Transverse colon (tissue), 4 donors: ENCODE measurements at regions not wholly inside any gene's neighbourhood (a gene's known extent, or its start where the extent isn't known, plus 50 kb on each side); places are given as distances from the start of the nearest gene placed in this dataset.

Source experiments
- DNase-seq: peaks from one replicate; pipeline ENCODE4 v3.0.0-alpha.2; 2019
- H3K27ac ChIP-seq, 4 donors: fragments of 200-600 bp; sonication (generic); 2 replicates each; pipeline ENCODE4 v1.5.1; 2016 to 2018; ENCODE audit warnings: inconsistent platforms in 4 of 4
- H3K27me3 ChIP-seq: fragments of 200-600 bp; sonication (generic); 2 replicates; pipeline ENCODE4 v1.5.1; 2017; ENCODE audit warnings: inconsistent platforms
- H3K36me3 ChIP-seq, 4 donors: fragments of 200-600 bp; sonication (generic); 2 replicates each; pipeline ENCODE4 v1.5.1; 2017 to 2019; ENCODE audit warnings: inconsistent platforms in 4 of 4
- H3K4me1 ChIP-seq, 4 donors: fragments of 200-600 bp; sonication (generic); 2 replicates each; pipeline ENCODE4 v1.5.1; 2017 to 2020; ENCODE audit warnings: inconsistent platforms in 4 of 4
- H3K4me3 ChIP-seq, 4 donors: fragments of 200-600 bp; sonication (generic); 1 replicate in 1 of 4; 2 replicates in 3 of 4; pipeline versions ENCODE4 v1.5.1 to v1.6.1; 2017 to 2019; ENCODE audit warnings: inconsistent platforms in 4 of 4
- H3K9me3 ChIP-seq, 2 donors: fragments of 200-600 bp; sonication (generic); 2 replicates each; pipeline ENCODE4 v1.5.1; 2017 to 2019; ENCODE audit warnings: inconsistent platforms in 2 of 2
- EP300 ChIP-seq: sonication (generic); formaldehyde crosslinking; IDR thresholded peaks from one replicate; pipeline ENCODE4 v1.6.1; 2017; ENCODE audit warnings: antibody characterized with exemption, low read depth
- POLR2A ChIP-seq: fragments of 450-650 bp; IDR thresholded peaks from one replicate; pipeline ENCODE4 v1.6.1; 2016; ENCODE audit warnings: antibody characterized with exemption, mild to moderate bottlenecking, moderate library complexity
- POLR2AphosphoS5 ChIP-seq, 3 donors: sonication (generic); formaldehyde crosslinking; IDR thresholded peaks; one replicate each; pipeline ENCODE4 v1.6.1; 2016; ENCODE audit warnings: antibody characterized with exemption in 3 of 3
- WGBS, 2 donors: methylation state at CpG; one replicate each; pipeline ENCODE4 v1.1.5; 2018; ENCODE audit warnings: low coverage in 1 of 2; 5-methylcytosine and 5-hydroxymethylcytosine counted together
- in situ Hi-C, 4 donors: fragments of 200-750 bp; cut with MboI; loops; one replicate each; pipeline versions ENCODE4 v1.15.0 to v1.15.1; 2017; ENCODE audit warnings: low sequenced_read_pairs in 3 of 4, low pct_ligation_motif_present in 1 of 4, low pct_unique_long_range_greater_than_20kb in 1 of 4
- intact Hi-C: fragments of 100-400 bp; cut with DNase I; formaldehyde crosslinking; loops from one replicate; pipeline ENCODE4 v1.15.1; 2023; ENCODE audit warnings: low total_unique reads
- TF ChIP-seq, protein P1 (sequence below), 5 experiments: fragments of 200-600 bp in 3 of 5; fragments of 450-650 bp in 2 of 5; sonication (generic) in 3 of 5; IDR thresholded peaks; 1 replicate in 2 of 5; 2 replicates in 3 of 5; pipeline ENCODE4 v1.5.1; 2016 to 2017; ENCODE audit warnings: antibody characterized with exemption in 5 of 5, inconsistent platforms in 3 of 5, mild to moderate bottlenecking in 2 of 5, moderate library complexity in 1 of 5

DNA sequence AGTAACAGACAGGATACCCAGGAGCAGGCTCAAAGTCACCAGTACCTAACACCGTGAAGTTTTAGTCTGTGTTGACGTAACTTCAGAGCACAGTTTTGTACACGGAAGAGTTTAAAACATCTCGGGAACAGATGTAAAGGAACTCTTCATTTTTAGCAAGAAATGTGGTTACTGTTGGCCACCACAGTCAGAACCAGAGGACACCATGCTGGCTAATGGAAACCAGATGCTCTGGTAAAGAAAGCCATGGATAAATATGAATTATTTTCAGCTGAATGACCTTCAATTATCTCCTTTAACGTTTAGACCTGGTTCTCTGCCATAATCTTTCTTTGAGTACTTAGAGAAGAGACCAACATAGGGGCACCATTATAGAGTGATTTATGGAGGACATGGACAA is 115.9 kb downstream of the NTMT2 start:
- 54 to 67% methylated on average over 5 of the region's 5 CpGs for WGBS, 2 donors
- TF ChIP-seq EP300 (no peak), POLR2A (no peak), POLR2AphosphoS5 (IDR thresholded peaks at IDR 0.05) (no peak)
- TF ChIP-seq, protein P1, sequence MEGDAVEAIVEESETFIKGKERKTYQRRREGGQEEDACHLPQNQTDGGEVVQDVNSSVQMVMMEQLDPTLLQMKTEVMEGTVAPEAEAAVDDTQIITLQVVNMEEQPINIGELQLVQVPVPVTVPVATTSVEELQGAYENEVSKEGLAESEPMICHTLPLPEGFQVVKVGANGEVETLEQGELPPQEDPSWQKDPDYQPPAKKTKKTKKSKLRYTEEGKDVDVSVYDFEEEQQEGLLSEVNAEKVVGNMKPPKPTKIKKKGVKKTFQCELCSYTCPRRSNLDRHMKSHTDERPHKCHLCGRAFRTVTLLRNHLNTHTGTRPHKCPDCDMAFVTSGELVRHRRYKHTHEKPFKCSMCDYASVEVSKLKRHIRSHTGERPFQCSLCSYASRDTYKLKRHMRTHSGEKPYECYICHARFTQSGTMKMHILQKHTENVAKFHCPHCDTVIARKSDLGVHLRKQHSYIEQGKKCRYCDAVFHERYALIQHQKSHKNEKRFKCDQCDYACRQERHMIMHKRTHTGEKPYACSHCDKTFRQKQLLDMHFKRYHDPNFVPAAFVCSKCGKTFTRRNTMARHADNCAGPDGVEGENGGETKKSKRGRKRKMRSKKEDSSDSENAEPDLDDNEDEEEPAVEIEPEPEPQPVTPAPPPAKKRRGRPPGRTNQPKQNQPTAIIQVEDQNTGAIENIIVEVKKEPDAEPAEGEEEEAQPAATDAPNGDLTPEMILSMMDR (IDR thresholded peaks at IDR 0.05), result no peak

DNA sequence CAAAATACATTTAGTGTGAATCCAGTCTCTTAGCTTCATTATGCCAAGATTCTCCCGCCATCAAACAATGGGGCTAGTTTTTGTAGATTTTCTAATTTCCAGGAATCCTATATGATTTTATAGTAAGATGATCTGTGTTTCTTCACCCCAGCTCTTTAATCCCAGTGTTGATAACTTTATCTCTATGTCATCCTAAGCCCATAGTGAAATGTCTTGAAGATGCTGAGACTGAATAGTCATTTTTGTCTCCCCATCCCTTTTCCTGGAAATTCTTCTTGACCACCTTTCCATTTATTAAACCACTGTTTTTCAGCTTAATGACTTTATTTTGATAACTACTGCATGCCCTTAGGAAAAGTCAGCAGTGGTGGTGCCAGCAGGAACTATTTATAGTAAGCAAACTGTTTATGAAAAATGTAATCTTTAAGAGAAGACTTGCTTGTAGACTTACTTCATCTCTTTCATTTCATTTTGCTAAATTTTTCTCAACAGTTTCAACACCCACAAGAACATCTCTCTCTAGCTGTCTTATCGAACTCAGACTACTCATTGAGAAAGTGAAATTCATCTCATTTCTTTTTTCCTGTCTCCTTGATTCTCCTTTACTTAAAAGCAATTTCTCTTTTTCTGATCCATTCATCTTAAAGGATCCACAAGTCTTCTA is 116.6 kb downstream of the NTMT2 start:
- in situ Hi-C loops (no loop called here), intact Hi-C loops (no loop called here)
- Histone ChIP-seq H3K4me1 (no peaks in the 10 kb centered on the region), H3K4me3 (no peak overlapping the region), H3K36me3 (no peaks in the 10 kb centered on the region), H3K9me3 (no peaks in the 10 kb centered on the region), H3K27ac (no peak overlapping the region), H3K27me3 (no peaks in the 10 kb centered on the region)
- 69 to 76% methylated on average over 2 of the region's 2 CpGs for WGBS, 2 donors
- TF ChIP-seq, protein P1 (IDR thresholded peaks at IDR 0.05), result no peak
- TF ChIP-seq POLR2A (no peak), EP300 (no peak), POLR2AphosphoS5 (IDR thresholded peaks at IDR 0.05) (no peak)
- DNase-seq, result no peak

More for the DNA sequence above, 115.9 kb downstream of the NTMT2 start:
- Histone ChIP-seq H3K27me3 (no peaks in the 10 kb centered on the region), H3K36me3 (no peaks in the 10 kb centered on the region), H3K27ac (no peak overlapping the region), H3K9me3 (no peaks in the 10 kb centered on the region), H3K4me1 (no peaks in the 10 kb centered on the region), H3K4me3 (no peak overlapping the region)
- in situ Hi-C loops (no loop called here), intact Hi-C loops (no loop called here)
- no peak for DNase-seq

DNA sequence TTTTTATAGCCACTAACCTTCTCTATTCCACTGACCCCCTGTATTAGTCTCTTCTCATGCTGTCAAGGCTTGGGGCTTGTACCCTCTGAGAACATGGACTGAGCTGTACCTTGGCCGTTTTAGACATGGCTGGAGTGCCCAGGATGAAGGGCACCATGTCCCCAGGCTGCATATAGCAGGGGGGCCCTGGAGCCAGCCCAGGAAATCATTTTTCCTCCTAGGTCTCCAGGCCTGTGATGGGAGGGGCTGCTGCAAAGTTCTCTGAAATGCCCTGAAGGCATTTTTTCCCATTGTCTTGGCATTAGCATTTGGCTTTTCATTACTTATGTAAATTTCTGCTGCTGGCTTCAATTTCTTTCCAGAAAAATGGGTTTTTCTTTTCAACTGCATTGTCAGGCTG is 119.5 kb downstream of the NTMT2 start:
- WGBS, 2 donors, result 61% methylated on average over 1 of the region's 1 CpG; no CpG with 5 or more reads in 1 of the 2 donors
- DNase-seq, result no peak
- TF ChIP-seq POLR2AphosphoS5 (IDR thresholded peaks at IDR 0.05) (no peak), POLR2A (no peak), EP300 (no peak)
- TF ChIP-seq, protein P1 (IDR thresholded peaks at IDR 0.05), result no peak
- no peaks in the 10 kb centered on the region for H3K27me3 ChIP-seq
- H3K4me3 ChIP-seq, result no peak overlapping the region
- intact Hi-C loops, result no loop called here
- in situ Hi-C loops, result no loop called here
- H3K27ac ChIP-seq, result no peak overlapping the region
- no peaks in the 10 kb centered on the region for H3K36me3 ChIP-seq
- H3K9me3 ChIP-seq, result no peaks in the 10 kb centered on the region
- H3K4me1 ChIP-seq, result no peaks in the 10 kb centered on the region

DNA sequence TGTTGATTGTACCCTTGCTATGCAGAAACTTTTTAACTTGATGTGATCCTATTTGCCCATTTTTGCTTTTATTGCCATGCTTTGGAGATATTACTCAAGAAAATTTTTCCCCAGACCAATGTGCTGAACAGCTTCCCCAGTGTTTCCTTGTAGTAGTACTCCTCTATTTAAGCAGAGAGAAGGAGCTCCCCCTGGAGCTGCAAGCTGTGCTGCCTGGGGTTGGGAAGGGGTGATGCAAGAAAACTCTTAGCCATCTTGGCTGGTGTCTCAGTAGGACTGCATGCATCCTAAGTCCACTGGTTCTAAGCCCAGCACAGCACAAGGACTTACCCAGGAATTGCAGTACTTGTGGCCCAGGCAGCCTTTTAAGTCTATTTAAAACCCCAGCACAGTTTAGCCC is 121.6 kb downstream of the NTMT2 start:
- no peaks in the 10 kb centered on the region for H3K27me3 ChIP-seq
- intact Hi-C loops (no loop called here), in situ Hi-C loops (no loop called here)
- no peak for DNase-seq
- TF ChIP-seq EP300, result no peak
- TF ChIP-seq, protein P1 (IDR thresholded peaks at IDR 0.05), result no peak
- no peak for TF ChIP-seq POLR2A
- no peak for TF ChIP-seq POLR2AphosphoS5 (IDR thresholded peaks at IDR 0.05)
- H3K27ac ChIP-seq, result no peak overlapping the region
- no peak overlapping the region for H3K4me3 ChIP-seq
- no peaks in the 10 kb centered on the region for H3K9me3 ChIP-seq
- H3K36me3 ChIP-seq, result no peaks in the 10 kb centered on the region
- no peaks in the 10 kb centered on the region for H3K4me1 ChIP-seq
